ENCODE measurements at regions not wholly inside any gene's neighbourhood (a gene's known extent, or its start where the extent isn't known, plus 50 kb on each side); places are given as distances from the start of the nearest gene placed in this dataset.

GRCh38 chr12:124465473-124465872 is 101.9 kb downstream of the NCOR2 start:
- TF ChIP-seq YY1 (IDR thresholded peaks at IDR 0.05; ENCODE audit: insufficient read depth, insufficient read length) (no peak), ZNF274 (IDR thresholded peaks at IDR 0.05; ENCODE audit: low read depth, low read length) (no peak), SUZ12 (IDR thresholded peaks at IDR 0.05; ENCODE audit: extremely low read depth, insufficient read depth, insufficient read length) (no peak)
